ENCODE measurements at regions not wholly inside any gene's neighbourhood (a gene's known extent, or its start where the extent isn't known, plus 50 kb on each side); places are given as distances from the start of the nearest gene placed in this dataset.
"Not testable (repeated sequence)": the region's sequence is repeated elsewhere in the genome, so short reads cannot be mapped to it uniquely, and the experiment has no call there.

- not testable (repeated sequence) for H3K27ac ChIP-seq (ENCODE audit: low read length); H3K4me3 ChIP-seq (ENCODE audit: low read length); H3K4me1 ChIP-seq (ENCODE audit: control insufficient read depth, insufficient read depth, low read length); H3K36me3 ChIP-seq (ENCODE audit: control insufficient read depth, insufficient read depth, low read length); H3K27me3 ChIP-seq (ENCODE audit: control insufficient read depth, insufficient read depth, low read length); DNase-seq
- H3K9me3 ChIP-seq (ENCODE audit: control insufficient read depth, low read depth, low read length): peaks cover 14% of the 10 kb centered on the region
- WGBS (ENCODE audit: insufficient coverage, low lambda C conversion rate): no CpG with 5 or more reads among the region's 37 CpGs
Observed at GRCh38 chr6:85838351-85839119, 195.8 kb upstream of the SYNCRIP start.

DNA sequence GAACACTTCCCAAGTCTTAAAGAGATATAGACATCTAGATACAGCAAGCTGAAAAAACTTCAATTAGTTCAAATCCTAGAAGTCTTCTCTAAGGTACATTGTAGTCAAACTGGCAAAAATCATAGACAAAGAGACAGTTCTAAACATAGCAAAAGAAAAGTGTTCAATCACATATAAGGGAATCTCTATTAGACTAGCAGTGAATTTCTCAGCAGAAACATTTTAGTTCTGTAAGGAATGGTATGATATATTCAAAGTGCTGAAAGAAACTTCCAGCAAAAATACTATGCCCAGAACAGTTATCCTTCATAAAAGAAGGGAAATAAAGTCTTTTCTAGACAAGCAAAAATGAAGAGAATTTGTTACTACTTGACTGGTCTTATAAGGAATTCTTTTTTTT, 186.3 kb upstream of the SYNCRIP start:
- Histone ChIP-seq H3K4me1 (ENCODE audit: control insufficient read depth, insufficient read depth, low read length) (no peaks in the 10 kb centered on the region), H3K36me3 (ENCODE audit: control insufficient read depth, insufficient read depth, low read length) (no peaks in the 10 kb centered on the region), H3K27ac (ENCODE audit: low read length) (no peak overlapping the region), H3K9me3 (ENCODE audit: control insufficient read depth, low read depth, low read length) (peaks cover 8% of the 10 kb centered on the region), H3K27me3 (ENCODE audit: control insufficient read depth, insufficient read depth, low read length) (no peaks in the 10 kb centered on the region), H3K4me3 (ENCODE audit: low read length) (no peak overlapping the region)
- no peak for DNase-seq

DNA sequence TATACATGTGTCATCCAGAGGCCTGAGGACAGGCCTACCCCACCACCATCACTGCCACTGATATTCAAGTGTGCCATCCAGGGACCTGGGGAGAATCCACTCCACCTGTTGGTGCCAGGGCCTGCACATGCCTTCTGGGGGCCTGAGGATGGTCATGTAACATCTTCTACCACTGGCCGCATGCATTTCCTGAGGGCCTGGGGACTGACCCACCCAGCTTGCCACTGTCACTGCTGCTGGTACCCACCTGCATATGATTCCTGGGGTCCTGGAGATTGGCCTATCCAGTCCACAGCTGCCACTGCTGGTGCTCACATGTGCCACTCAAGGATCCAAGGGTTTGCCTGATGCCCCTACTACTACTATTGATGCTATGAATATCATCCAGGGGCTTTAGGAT, 184.3 kb upstream of the SYNCRIP start:
- Histone ChIP-seq H3K9me3 (ENCODE audit: control insufficient read depth, low read depth, low read length) (peaks cover 13% of the 10 kb centered on the region), H3K4me1 (ENCODE audit: control insufficient read depth, insufficient read depth, low read length) (no peaks in the 10 kb centered on the region), H3K4me3 (ENCODE audit: low read length) (no peak overlapping the region), H3K27me3 (ENCODE audit: control insufficient read depth, insufficient read depth, low read length) (no peaks in the 10 kb centered on the region), H3K27ac (ENCODE audit: low read length) (no peak overlapping the region), H3K36me3 (ENCODE audit: control insufficient read depth, insufficient read depth, low read length) (no peaks in the 10 kb centered on the region)
- no peak for DNase-seq
- no CpG with 5 or more reads among the region's 1 CpG for WGBS (ENCODE audit: insufficient coverage, low lambda C conversion rate)

DNA sequence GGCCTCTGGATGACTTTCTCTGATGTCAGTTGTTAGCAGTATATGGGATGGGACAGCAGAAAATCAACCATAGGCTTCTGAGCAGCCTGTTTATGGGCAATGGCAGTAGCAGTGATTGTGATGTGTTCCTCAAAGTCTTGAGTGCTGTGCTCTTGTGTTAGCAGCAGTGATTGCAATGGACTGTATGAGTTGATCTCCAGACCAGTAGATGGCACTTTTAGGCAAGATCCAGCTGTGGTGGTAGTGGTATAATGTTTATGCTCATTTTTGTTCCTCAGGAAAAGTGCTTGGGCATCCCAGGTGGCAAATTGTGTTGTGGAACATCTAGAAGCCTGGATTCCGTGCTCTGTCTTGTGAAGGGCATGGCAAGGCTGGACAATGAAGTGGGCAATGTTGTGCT, 181.6 kb upstream of the SYNCRIP start:
- Histone ChIP-seq H3K4me1 (ENCODE audit: control insufficient read depth, insufficient read depth, low read length) (no peaks in the 10 kb centered on the region), H3K9me3 (ENCODE audit: control insufficient read depth, low read depth, low read length) (peaks cover 13% of the 10 kb centered on the region), H3K27ac (ENCODE audit: low read length) (no peak overlapping the region), H3K4me3 (ENCODE audit: low read length) (no peak overlapping the region), H3K36me3 (ENCODE audit: control insufficient read depth, insufficient read depth, low read length) (no peaks in the 10 kb centered on the region), H3K27me3 (ENCODE audit: control insufficient read depth, insufficient read depth, low read length) (no peaks in the 10 kb centered on the region)
- no peak for DNase-seq
- no CpG with 5 or more reads among the region's 1 CpG for WGBS (ENCODE audit: insufficient coverage, low lambda C conversion rate)

GRCh38 chr6:85810558-85810957, 167.9 kb upstream of the SYNCRIP start:
- Histone ChIP-seq H3K4me3 (ENCODE audit: low read length) (no peak overlapping the region), H3K27ac (ENCODE audit: low read length) (no peak overlapping the region), H3K4me1 (ENCODE audit: control insufficient read depth, insufficient read depth, low read length) (no peaks in the 10 kb centered on the region), H3K9me3 (ENCODE audit: control insufficient read depth, low read depth, low read length) (peaks cover 3% of the 10 kb centered on the region), H3K27me3 (ENCODE audit: control insufficient read depth, insufficient read depth, low read length) (no peaks in the 10 kb centered on the region), H3K36me3 (ENCODE audit: control insufficient read depth, insufficient read depth, low read length) (no peaks in the 10 kb centered on the region)
- no peak for DNase-seq
- no CpG with 5 or more reads among the region's 1 CpG for WGBS (ENCODE audit: insufficient coverage, low lambda C conversion rate)

DNA sequence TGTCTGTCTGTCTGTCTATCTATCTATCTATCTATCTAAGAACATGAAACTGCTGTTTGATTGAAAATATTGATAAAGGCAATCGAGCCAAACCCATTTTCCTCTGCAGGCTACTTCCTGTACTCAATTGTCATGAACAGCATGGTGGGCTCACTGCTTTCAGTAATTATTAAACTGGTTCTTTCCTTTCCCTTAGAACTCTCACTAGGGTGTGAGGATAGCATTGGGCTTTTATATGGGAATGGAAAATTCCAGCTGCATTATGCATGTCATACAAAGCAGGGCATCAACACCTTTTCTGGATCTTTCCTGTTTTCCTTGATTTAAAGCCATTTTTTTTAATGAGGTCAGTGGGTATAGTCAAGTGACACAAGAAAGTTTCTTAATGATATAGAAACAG, 161.0 kb upstream of the SYNCRIP start:
- DNase-seq: no peak
- Histone ChIP-seq H3K36me3 (ENCODE audit: control insufficient read depth, insufficient read depth, low read length) (no peaks in the 10 kb centered on the region), H3K4me3 (ENCODE audit: low read length) (no peak overlapping the region), H3K4me1 (ENCODE audit: control insufficient read depth, insufficient read depth, low read length) (no peaks in the 10 kb centered on the region), H3K9me3 (ENCODE audit: control insufficient read depth, low read depth, low read length) (no peaks in the 10 kb centered on the region), H3K27me3 (ENCODE audit: control insufficient read depth, insufficient read depth, low read length) (no peaks in the 10 kb centered on the region), H3K27ac (ENCODE audit: low read length) (no peak overlapping the region)
- 33% methylated on average over 1 of the region's 1 CpG for WGBS (ENCODE audit: insufficient coverage, low lambda C conversion rate)

- no peaks in the 10 kb centered on the region for H3K36me3 ChIP-seq (ENCODE audit: control insufficient read depth, insufficient read depth, low read length)
- H3K27me3 ChIP-seq (ENCODE audit: control insufficient read depth, insufficient read depth, low read length): no peaks in the 10 kb centered on the region
- H3K4me1 ChIP-seq (ENCODE audit: control insufficient read depth, insufficient read depth, low read length): no peaks in the 10 kb centered on the region
- H3K4me3 ChIP-seq (ENCODE audit: low read length): no peak overlapping the region
- no peak for DNase-seq
- no CpG with 5 or more reads among the region's 1 CpG for WGBS (ENCODE audit: insufficient coverage, low lambda C conversion rate)
- H3K9me3 ChIP-seq (ENCODE audit: control insufficient read depth, low read depth, low read length): no peaks in the 10 kb centered on the region
- H3K27ac ChIP-seq (ENCODE audit: low read length): no peak overlapping the region
Observed at GRCh38 chr6:85802162-85802561, 159.5 kb upstream of the SYNCRIP start.

DNA sequence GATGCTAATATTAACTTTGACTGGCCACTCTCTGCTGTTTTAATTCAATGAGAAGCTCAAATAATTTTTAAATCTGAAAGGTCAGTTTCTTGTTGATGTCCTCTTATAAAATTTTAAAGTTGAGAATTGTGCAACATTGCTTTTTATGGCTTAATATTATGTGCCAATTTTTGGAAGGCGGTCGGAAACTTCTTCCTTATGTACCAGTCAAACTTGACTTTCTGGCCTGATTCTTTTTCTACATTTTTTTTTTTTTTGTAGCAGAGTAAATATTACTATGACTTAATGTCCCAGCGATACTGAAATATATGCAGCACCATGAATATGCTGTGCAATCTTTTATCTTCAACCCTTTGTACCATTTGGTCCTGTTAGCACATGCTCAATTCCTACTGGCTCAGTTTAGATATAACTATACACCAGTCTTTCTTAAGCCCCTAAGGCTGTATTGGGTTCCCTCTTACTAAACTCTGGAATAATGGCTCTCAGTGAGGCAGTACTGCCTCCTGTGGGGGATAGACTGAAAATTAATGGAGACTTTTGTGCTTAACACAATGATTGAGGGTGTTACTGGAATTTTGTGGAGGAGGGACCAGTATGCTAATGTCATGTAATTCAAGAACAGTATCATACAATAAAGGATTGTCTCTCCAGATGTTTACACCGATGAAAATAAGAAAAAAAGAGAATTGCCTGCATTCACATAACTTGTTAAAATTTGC, 156.4 kb upstream of the SYNCRIP start:
- 94% methylated on average over 4 of the region's 4 CpGs for WGBS (ENCODE audit: insufficient coverage, low lambda C conversion rate)
- Histone ChIP-seq H3K27ac (ENCODE audit: low read length) (no peak overlapping the region), H3K4me1 (ENCODE audit: control insufficient read depth, insufficient read depth, low read length) (no peaks in the 10 kb centered on the region), H3K36me3 (ENCODE audit: control insufficient read depth, insufficient read depth, low read length) (no peaks in the 10 kb centered on the region), H3K9me3 (ENCODE audit: control insufficient read depth, low read depth, low read length) (no peaks in the 10 kb centered on the region), H3K4me3 (ENCODE audit: low read length) (no peak overlapping the region), H3K27me3 (ENCODE audit: control insufficient read depth, insufficient read depth, low read length) (no peaks in the 10 kb centered on the region)
- no peak for DNase-seq

- no CpG with 5 or more reads among the region's 2 CpGs for WGBS (ENCODE audit: insufficient coverage, low lambda C conversion rate)
- no peak overlapping the region for H3K27ac ChIP-seq (ENCODE audit: low read length)
- no peaks in the 10 kb centered on the region for H3K36me3 ChIP-seq (ENCODE audit: control insufficient read depth, insufficient read depth, low read length)
- DNase-seq: no peak
- H3K4me1 ChIP-seq (ENCODE audit: control insufficient read depth, insufficient read depth, low read length): no peaks in the 10 kb centered on the region
- H3K4me3 ChIP-seq (ENCODE audit: low read length): no peak overlapping the region
- H3K27me3 ChIP-seq (ENCODE audit: control insufficient read depth, insufficient read depth, low read length): no peaks in the 10 kb centered on the region
- no peaks in the 10 kb centered on the region for H3K9me3 ChIP-seq (ENCODE audit: control insufficient read depth, low read depth, low read length)
Observed at GRCh38 chr6:85797993-85798392, 155.3 kb upstream of the SYNCRIP start.

- H3K36me3 ChIP-seq (ENCODE audit: control insufficient read depth, insufficient read depth, low read length): no peaks in the 10 kb centered on the region
- H3K27ac ChIP-seq (ENCODE audit: low read length): no peak overlapping the region
- DNase-seq: no peak
- H3K4me3 ChIP-seq (ENCODE audit: low read length): no peak overlapping the region
- H3K27me3 ChIP-seq (ENCODE audit: control insufficient read depth, insufficient read depth, low read length): no peaks in the 10 kb centered on the region
- H3K4me1 ChIP-seq (ENCODE audit: control insufficient read depth, insufficient read depth, low read length): no peaks in the 10 kb centered on the region
- no peaks in the 10 kb centered on the region for H3K9me3 ChIP-seq (ENCODE audit: control insufficient read depth, low read depth, low read length)
Observed at GRCh38 chr6:85795945-85796344, 153.3 kb upstream of the SYNCRIP start.

- Histone ChIP-seq H3K27ac (ENCODE audit: low read length) (no peak overlapping the region), H3K4me3 (ENCODE audit: low read length) (no peak overlapping the region), H3K36me3 (ENCODE audit: control insufficient read depth, insufficient read depth, low read length) (no peaks in the 10 kb centered on the region), H3K4me1 (ENCODE audit: control insufficient read depth, insufficient read depth, low read length) (no peaks in the 10 kb centered on the region), H3K27me3 (ENCODE audit: control insufficient read depth, insufficient read depth, low read length) (no peaks in the 10 kb centered on the region), H3K9me3 (ENCODE audit: control insufficient read depth, low read depth, low read length) (no peaks in the 10 kb centered on the region)
- no peak for DNase-seq
- no CpG with 5 or more reads among the region's 1 CpG for WGBS (ENCODE audit: insufficient coverage, low lambda C conversion rate)
Observed at GRCh38 chr6:85792254-85792653, 149.6 kb upstream of the SYNCRIP start.
